SU-DHL-6 (cell line): ENCODE measurements at regions not wholly inside any gene's neighbourhood (a gene's known extent, or its start where the extent isn't known, plus 50 kb on each side); places are given as distances from the start of the nearest gene placed in this dataset.

ENCODE experiments used
- EZH2phosphoT487 ChIP-seq: fragments of 200-600 bp; sonication (generic), shearing (Covaris generic); conservative IDR thresholded peaks from 2 replicates; pipeline ENCODE4 v1.6.1; 2018; ENCODE audit warnings: mild to moderate bottlenecking, antibody characterized with exemption, low read length, moderate library complexity, mixed read lengths
- TF ChIP-seq, protein P1 (sequence below): fragments of 200-600 bp; sonication (generic); IDR thresholded peaks from one replicate; pipeline ENCODE4 v1.5.1; 2017; ENCODE audit warnings: antibody characterized with exemption, mild to moderate bottlenecking, low read length, moderate library complexity; ENCODE audit not compliant: insufficient read depth, poor library complexity, severe bottlenecking

DNA sequence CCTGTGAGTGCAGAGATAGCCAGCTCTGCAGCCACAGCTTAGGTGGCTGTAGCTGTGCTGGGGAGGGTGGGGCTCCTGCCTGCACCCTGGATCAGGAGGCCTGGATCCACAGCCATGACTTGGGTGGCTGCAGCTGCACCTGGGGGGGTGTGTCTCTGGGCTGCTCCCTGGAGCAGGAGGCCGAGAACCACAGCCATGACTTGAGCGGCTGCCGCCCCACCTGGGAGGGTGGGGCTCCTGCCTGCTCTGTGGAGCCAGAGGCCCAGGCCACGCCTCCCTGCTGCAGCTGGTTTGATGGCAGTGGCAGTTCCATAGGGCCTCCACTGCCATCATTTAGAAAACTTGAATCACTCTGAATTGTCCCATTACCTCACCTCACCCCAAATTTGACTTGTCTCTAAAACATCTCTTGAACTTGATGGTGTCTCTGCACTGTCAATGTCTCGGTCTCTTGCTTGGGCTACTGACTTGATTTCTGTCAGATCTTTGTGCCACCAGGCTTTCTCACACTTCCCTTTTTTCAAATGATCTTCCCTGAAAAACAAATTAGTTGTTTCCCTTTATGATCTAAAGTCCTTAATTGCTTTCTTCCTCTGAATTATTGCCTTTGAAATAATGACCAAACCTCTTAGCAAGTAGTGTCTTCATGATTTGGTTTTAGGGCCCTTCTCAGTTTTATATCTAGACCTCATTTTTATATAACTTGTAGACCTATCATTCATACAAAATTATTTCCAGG lies 313.2 kb upstream of the MME start:
- TF ChIP-seq, protein P1, sequence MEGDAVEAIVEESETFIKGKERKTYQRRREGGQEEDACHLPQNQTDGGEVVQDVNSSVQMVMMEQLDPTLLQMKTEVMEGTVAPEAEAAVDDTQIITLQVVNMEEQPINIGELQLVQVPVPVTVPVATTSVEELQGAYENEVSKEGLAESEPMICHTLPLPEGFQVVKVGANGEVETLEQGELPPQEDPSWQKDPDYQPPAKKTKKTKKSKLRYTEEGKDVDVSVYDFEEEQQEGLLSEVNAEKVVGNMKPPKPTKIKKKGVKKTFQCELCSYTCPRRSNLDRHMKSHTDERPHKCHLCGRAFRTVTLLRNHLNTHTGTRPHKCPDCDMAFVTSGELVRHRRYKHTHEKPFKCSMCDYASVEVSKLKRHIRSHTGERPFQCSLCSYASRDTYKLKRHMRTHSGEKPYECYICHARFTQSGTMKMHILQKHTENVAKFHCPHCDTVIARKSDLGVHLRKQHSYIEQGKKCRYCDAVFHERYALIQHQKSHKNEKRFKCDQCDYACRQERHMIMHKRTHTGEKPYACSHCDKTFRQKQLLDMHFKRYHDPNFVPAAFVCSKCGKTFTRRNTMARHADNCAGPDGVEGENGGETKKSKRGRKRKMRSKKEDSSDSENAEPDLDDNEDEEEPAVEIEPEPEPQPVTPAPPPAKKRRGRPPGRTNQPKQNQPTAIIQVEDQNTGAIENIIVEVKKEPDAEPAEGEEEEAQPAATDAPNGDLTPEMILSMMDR = no peak
- TF ChIP-seq EZH2phosphoT487 = no peak
